ENCODE measurements at regions not wholly inside any gene's neighbourhood (a gene's known extent, or its start where the extent isn't known, plus 50 kb on each side); places are given as distances from the start of the nearest gene placed in this dataset.
A peak's percentile ranks its signal among the peaks of the same experiment; 100 is the strongest.
"Not testable (repeated sequence)": the region's sequence is repeated elsewhere in the genome, so short reads cannot be mapped to it uniquely, and the experiment has no call there.

GRCh38 chr4:170775851-170776250 is 686.1 kb upstream of the AADAT start:
- no peak for DNase-seq

- peak in 1 of 3 experiments; percentile 11 for DNase-seq
Measured at GRCh38 chr4:170773709-170774273, 684.0 kb upstream of the AADAT start.

- no peak for DNase-seq
Measured at GRCh38 chr4:170772429-170772828, 682.7 kb upstream of the AADAT start.

- no peak for DNase-seq
Measured at GRCh38 chr4:170770664-170771063, 680.9 kb upstream of the AADAT start.

- DNase-seq: no peak
Measured at GRCh38 chr4:170769862-170770261, 680.1 kb upstream of the AADAT start.

- DNase-seq: no peak
Measured at GRCh38 chr4:170758988-170759387, 669.2 kb upstream of the AADAT start.

- no peak for DNase-seq
Measured at GRCh38 chr4:170750519-170750918, 660.8 kb upstream of the AADAT start.

- DNase-seq: no peak
Measured at GRCh38 chr4:170748975-170749374, 659.2 kb upstream of the AADAT start.

GRCh38 chr4:170743633-170744032 is 653.9 kb upstream of the AADAT start:
- no peak for DNase-seq

GRCh38 chr4:170741856-170742255 is 652.1 kb upstream of the AADAT start:
- no peak for DNase-seq

- no peak for DNase-seq
Measured at GRCh38 chr4:170736710-170737109, 647.0 kb upstream of the AADAT start.

- no peak for DNase-seq
Measured at GRCh38 chr4:170729897-170730296, 640.1 kb upstream of the AADAT start.

- DNase-seq: no peak
Measured at GRCh38 chr4:170729236-170729635, 639.5 kb upstream of the AADAT start.

GRCh38 chr4:170724191-170724590 is 634.4 kb upstream of the AADAT start:
- no peak for DNase-seq

GRCh38 chr4:170723171-170723570 is 633.4 kb upstream of the AADAT start:
- no peak for DNase-seq

GRCh38 chr4:170721812-170722373 is 632.1 kb upstream of the AADAT start:
- DNase-seq: peak in 1 of 3 experiments; percentile 40

GRCh38 chr4:170716868-170717267 is 627.1 kb upstream of the AADAT start:
- DNase-seq: no peak

GRCh38 chr4:170705907-170706306 is 616.2 kb upstream of the AADAT start:
- DNase-seq: no peak

- no peak for DNase-seq
Measured at GRCh38 chr4:170700064-170700463, 610.3 kb upstream of the AADAT start.

GRCh38 chr4:170698334-170698733 is 608.6 kb upstream of the AADAT start:
- no peak for DNase-seq

GRCh38 chr4:170697845-170698244 is 608.1 kb upstream of the AADAT start:
- no peak for DNase-seq

GRCh38 chr4:170697045-170697444 is 607.3 kb upstream of the AADAT start:
- DNase-seq: no peak

- DNase-seq: no peak
Measured at GRCh38 chr4:170691168-170691567, 601.4 kb upstream of the AADAT start.

GRCh38 chr4:170687751-170688150 is 598.0 kb upstream of the AADAT start:
- no peak for DNase-seq

- DNase-seq: not testable (repeated sequence)
Measured at GRCh38 chr4:170685701-170686100, 595.9 kb upstream of the AADAT start.
